ENCODE measurements at regions not wholly inside any gene's neighbourhood (a gene's known extent, or its start where the extent isn't known, plus 50 kb on each side); places are given as distances from the start of the nearest gene placed in this dataset.

DNA sequence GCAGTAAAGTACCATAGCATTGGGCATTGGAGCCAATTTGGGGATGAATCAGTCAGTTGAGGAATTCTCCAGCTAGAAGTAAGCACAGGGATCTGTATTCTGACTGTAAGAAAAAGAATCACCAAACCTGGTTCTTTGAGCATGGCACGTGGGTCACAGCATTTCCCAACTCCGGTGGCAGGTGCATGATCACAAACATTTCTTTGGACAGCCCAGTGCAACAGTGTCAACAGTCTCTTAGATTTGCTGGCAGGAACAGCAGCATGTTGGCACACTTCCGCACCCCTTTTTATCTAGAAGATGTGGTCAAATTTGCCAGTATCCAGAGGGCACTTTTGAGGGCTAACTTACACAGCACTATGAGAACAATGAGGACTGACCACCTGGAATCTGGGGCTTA, 437.5 kb upstream of the GHITM start:
- Histone ChIP-seq H3K9ac (ENCODE audit: low read length) (no peak overlapping the region), H3K4me3 (replicated peaks in 1 of 2; ENCODE audit: low read depth in 1 of 2, low read length in 2 of 2) (no peak overlapping the region), H4K20me1 (ENCODE audit: insufficient read depth) (no peaks in the 10 kb centered on the region), H3K9me3 (ENCODE audit: control insufficient read depth in 1 of 2, insufficient read depth in 1 of 2, low read depth in 1 of 2, low read length in 2 of 2) (peaks cover 0 to 4% of the 10 kb centered on the region in 2 experiments; a peak in 2 of 4 replicates), H3K4me2 (ENCODE audit: low read length) (no peak overlapping the region), H2AFZ (ENCODE audit: low read depth, low read length, poor library complexity, severe bottlenecking) (no peak overlapping the region), H3K36me3 (ENCODE audit: control insufficient read depth in 1 of 2, insufficient read depth in 2 of 2, low read length in 2 of 2) (no peaks in the 10 kb centered on the region), H3K27me3 (ENCODE audit: insufficient read depth, low read length) (no peaks in the 10 kb centered on the region), H3K4me1 (ENCODE audit: control insufficient read depth in 1 of 2, insufficient read depth in 2 of 2, low read length in 2 of 2) (no peaks in the 10 kb centered on the region), H3K9me2 (ENCODE audit: insufficient read depth) (no peaks in the 10 kb centered on the region), H3K27ac (ENCODE audit: low read depth, low read length) (no peak overlapping the region), H3K79me2 (ENCODE audit: insufficient read depth, low read length) (no peaks in the 10 kb centered on the region)
- CTCF ChIA-PET: no interaction called here
- no TSS peak for BruUV-seq (replicated peaks)
- intact Hi-C loops (cut with micrococcal nuclease): no loop called here
- no peak for DNase-seq (ENCODE audit: low read depth, low spot score)
- no peak for ATAC-seq
- TF ChIP-seq SRF (IDR thresholded peaks at IDR 0.05; ENCODE audit: low read depth) (no peak), POLR2A (IDR thresholded peaks at IDR 0.05; ENCODE audit: borderline replicate concordance, extremely low read depth, insufficient read depth, insufficient read length) (no peak), YY1 (IDR thresholded peaks at IDR 0.05; ENCODE audit: extremely low read depth, insufficient replicate concordance, low read depth, low read length) (no peak), FOSL1 (IDR thresholded peaks at IDR 0.05; ENCODE audit: low read depth) (no peak), CBX3 (IDR thresholded peaks at IDR 0.05; ENCODE audit: low read depth) (no peak), CEBPB (IDR thresholded peaks at IDR 0.05; ENCODE audit: low read depth) (no peak), ZNF274 (IDR thresholded peaks at IDR 0.05; ENCODE audit: low read depth, low read length) (no peak), EZH2 (IDR thresholded peaks at IDR 0.05) (no peak), SIN3A (IDR thresholded peaks at IDR 0.05; ENCODE audit: low read depth) (no peak), MAX (IDR thresholded peaks at IDR 0.05) (no peak), EGR1 (IDR thresholded peaks at IDR 0.05; ENCODE audit: low read depth) (no peak), EZH2phosphoT487 (IDR thresholded peaks at IDR 0.05; ENCODE audit: borderline replicate concordance) (no peak), ELF1 (IDR thresholded peaks at IDR 0.05; ENCODE audit: borderline replicate concordance, low read depth) (no peak), SP1 (IDR thresholded peaks at IDR 0.05; ENCODE audit: low read depth) (no peak), RAD21 (IDR thresholded peaks at IDR 0.05; ENCODE audit: low read depth) (no peak), POLR2AphosphoS5 (IDR thresholded peaks at IDR 0.05; ENCODE audit: low read depth, low read length) (no peak), JUND (IDR thresholded peaks at IDR 0.05) (no peak)
- TF ChIP-seq, protein P1, sequence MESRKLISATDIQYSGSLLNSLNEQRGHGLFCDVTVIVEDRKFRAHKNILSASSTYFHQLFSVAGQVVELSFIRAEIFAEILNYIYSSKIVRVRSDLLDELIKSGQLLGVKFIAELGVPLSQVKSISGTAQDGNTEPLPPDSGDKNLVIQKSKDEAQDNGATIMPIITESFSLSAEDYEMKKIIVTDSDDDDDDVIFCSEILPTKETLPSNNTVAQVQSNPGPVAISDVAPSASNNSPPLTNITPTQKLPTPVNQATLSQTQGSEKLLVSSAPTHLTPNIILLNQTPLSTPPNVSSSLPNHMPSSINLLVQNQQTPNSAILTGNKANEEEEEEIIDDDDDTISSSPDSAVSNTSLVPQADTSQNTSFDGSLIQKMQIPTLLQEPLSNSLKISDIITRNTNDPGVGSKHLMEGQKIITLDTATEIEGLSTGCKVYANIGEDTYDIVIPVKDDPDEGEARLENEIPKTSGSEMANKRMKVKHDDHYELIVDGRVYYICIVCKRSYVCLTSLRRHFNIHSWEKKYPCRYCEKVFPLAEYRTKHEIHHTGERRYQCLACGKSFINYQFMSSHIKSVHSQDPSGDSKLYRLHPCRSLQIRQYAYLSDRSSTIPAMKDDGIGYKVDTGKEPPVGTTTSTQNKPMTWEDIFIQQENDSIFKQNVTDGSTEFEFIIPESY (IDR thresholded peaks at IDR 0.05; ENCODE audit: extremely low read depth, insufficient replicate concordance, low read length): no peak
- TF ChIP-seq, protein P2, sequence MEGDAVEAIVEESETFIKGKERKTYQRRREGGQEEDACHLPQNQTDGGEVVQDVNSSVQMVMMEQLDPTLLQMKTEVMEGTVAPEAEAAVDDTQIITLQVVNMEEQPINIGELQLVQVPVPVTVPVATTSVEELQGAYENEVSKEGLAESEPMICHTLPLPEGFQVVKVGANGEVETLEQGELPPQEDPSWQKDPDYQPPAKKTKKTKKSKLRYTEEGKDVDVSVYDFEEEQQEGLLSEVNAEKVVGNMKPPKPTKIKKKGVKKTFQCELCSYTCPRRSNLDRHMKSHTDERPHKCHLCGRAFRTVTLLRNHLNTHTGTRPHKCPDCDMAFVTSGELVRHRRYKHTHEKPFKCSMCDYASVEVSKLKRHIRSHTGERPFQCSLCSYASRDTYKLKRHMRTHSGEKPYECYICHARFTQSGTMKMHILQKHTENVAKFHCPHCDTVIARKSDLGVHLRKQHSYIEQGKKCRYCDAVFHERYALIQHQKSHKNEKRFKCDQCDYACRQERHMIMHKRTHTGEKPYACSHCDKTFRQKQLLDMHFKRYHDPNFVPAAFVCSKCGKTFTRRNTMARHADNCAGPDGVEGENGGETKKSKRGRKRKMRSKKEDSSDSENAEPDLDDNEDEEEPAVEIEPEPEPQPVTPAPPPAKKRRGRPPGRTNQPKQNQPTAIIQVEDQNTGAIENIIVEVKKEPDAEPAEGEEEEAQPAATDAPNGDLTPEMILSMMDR (IDR thresholded peaks at IDR 0.05 in 2 of 3, conservative IDR thresholded peaks at IDR 0.05 in 1 of 3; ENCODE audit: borderline replicate concordance in 1 of 3, insufficient read depth in 1 of 3, low read depth in 2 of 3, low read length in 2 of 3): no peak
- TF ChIP-seq, protein P3, sequence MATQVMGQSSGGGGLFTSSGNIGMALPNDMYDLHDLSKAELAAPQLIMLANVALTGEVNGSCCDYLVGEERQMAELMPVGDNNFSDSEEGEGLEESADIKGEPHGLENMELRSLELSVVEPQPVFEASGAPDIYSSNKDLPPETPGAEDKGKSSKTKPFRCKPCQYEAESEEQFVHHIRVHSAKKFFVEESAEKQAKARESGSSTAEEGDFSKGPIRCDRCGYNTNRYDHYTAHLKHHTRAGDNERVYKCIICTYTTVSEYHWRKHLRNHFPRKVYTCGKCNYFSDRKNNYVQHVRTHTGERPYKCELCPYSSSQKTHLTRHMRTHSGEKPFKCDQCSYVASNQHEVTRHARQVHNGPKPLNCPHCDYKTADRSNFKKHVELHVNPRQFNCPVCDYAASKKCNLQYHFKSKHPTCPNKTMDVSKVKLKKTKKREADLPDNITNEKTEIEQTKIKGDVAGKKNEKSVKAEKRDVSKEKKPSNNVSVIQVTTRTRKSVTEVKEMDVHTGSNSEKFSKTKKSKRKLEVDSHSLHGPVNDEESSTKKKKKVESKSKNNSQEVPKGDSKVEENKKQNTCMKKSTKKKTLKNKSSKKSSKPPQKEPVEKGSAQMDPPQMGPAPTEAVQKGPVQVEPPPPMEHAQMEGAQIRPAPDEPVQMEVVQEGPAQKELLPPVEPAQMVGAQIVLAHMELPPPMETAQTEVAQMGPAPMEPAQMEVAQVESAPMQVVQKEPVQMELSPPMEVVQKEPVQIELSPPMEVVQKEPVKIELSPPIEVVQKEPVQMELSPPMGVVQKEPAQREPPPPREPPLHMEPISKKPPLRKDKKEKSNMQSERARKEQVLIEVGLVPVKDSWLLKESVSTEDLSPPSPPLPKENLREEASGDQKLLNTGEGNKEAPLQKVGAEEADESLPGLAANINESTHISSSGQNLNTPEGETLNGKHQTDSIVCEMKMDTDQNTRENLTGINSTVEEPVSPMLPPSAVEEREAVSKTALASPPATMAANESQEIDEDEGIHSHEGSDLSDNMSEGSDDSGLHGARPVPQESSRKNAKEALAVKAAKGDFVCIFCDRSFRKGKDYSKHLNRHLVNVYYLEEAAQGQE (IDR thresholded peaks at IDR 0.05; ENCODE audit: low read depth): no peak
- POLR2A ChIA-PET: no interaction called here
- RAD21 ChIA-PET (ENCODE audit: low non-redundant PET in 1 of 2, low total read pairs in 2 of 2, uncharacterized antibody in 2 of 2, unreplicated experiment in 2 of 2): no interaction called here

Measured in HCT116 (cell line).